Gastroesophageal sphincter (tissue), 4 donors: ENCODE measurements at regions not wholly inside any gene's neighbourhood (a gene's known extent, or its start where the extent isn't known, plus 50 kb on each side); places are given as distances from the start of the nearest gene placed in this dataset.

Source experiments
- ATAC-seq: fragments of 150-250 bp; one replicate; pipeline ENCODE4 v1.9.1; 2016; ENCODE audit warnings: mild to moderate bottlenecking, moderate library complexity
- H3K27ac ChIP-seq, 4 donors: fragments of 200-600 bp; sonication (generic) in 3 of 4; 1 replicate in 3 of 4; 2 replicates in 1 of 4; pipeline ENCODE4 v1.5.1; 2016 to 2019
- H3K27me3 ChIP-seq: fragments of 200-600 bp; sonication (generic); one replicate; pipeline ENCODE4 v1.5.1; 2019
- H3K36me3 ChIP-seq, 2 donors: fragments of 200-600 bp; sonication (generic); one replicate each; pipeline ENCODE4 v1.5.1; 2019; ENCODE audit warnings: control low read depth in 1 of 2
- H3K4me1 ChIP-seq, 3 donors: fragments of 200-600 bp; sonication (generic); 1 replicate in 2 of 3; 2 replicates in 1 of 3; pipeline ENCODE4 v1.5.1; 2016 to 2019; ENCODE audit warnings: control low read depth in 2 of 3
- H3K4me3 ChIP-seq, 2 donors: fragments of 200-600 bp; sonication (generic); one replicate each; pipeline ENCODE4 v1.5.1; 2019; ENCODE audit warnings: mild to moderate bottlenecking in 1 of 2, moderate library complexity in 1 of 2
- H3K9me3 ChIP-seq, 3 donors: fragments of 200-600 bp; sonication (generic); one replicate each; pipeline ENCODE4 v1.5.1; 2017 to 2019; ENCODE audit warnings: control low read depth in 2 of 3
- CTCF ChIP-seq, 4 experiments: fragments of 200-600 bp in 2 of 4; fragments of 450-650 bp in 2 of 4; sonication (generic) in 1 of 4; IDR thresholded peaks; one replicate each; pipeline ENCODE4 v1.5.1; 2017 to 2019; ENCODE audit warnings: antibody characterized with exemption in 4 of 4, mild to moderate bottlenecking in 2 of 4, moderate library complexity in 2 of 4
- EP300 ChIP-seq: sonication (generic); formaldehyde crosslinking; IDR thresholded peaks from one replicate; pipeline ENCODE4 v1.6.1; 2017; ENCODE audit warnings: antibody characterized with exemption, mild to moderate bottlenecking
- POLR2A ChIP-seq, 2 donors: fragments of 450-650 bp; IDR thresholded peaks; one replicate each; pipeline ENCODE4 v1.6.1; 2017; ENCODE audit warnings: antibody characterized with exemption in 2 of 2, mild to moderate bottlenecking in 2 of 2, moderate library complexity in 1 of 2
- POLR2AphosphoS5 ChIP-seq: sonication (generic); formaldehyde crosslinking; IDR thresholded peaks from one replicate; pipeline ENCODE4 v1.6.1; 2017; ENCODE audit warnings: antibody characterized with exemption
- WGBS, 2 donors: methylation state at CpG; one replicate each; pipeline ENCODE4 v1.1.5; 2018; ENCODE audit warnings: low coverage in 1 of 2; 5-methylcytosine and 5-hydroxymethylcytosine counted together

DNA sequence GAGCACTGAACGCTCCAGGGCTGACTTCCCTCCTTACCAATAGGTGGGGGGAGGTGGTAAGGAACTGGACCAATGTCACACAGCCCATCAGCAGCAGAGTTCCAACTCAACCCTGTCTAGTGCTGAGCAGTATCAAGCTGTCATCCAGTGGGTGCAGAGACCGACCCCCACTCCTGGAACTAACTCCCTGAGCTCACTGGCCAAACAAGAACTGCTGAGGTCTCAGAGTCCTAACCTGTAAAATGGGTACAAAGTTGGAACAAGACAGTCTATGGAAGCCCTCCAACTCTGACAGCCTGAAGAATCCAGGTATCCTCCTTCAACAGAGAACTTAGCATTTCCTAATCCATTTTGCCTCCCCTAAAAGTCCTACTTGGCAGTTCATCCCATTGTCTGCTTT is 91.1 kb upstream of the CLMN start:
- H3K9me3 ChIP-seq = no peaks in the 10 kb centered on the region
- peaks cover 7% of the 10 kb centered on the region for H3K27me3 ChIP-seq
- no peak for ATAC-seq
- 100% methylated on average over 1 of the region's 2 CpGs; no CpG with 5 or more reads in 1 of the 2 donors for WGBS, 2 donors
- H3K4me3 ChIP-seq = no peak overlapping the region
- peaks cover 0 to 5% of the 10 kb centered on the region in 2 donors for H3K36me3 ChIP-seq
- peaks cover 0 to 29% (median 0%) of the 10 kb centered on the region in 3 donors for H3K4me1 ChIP-seq
- H3K27ac ChIP-seq = peak overlapping the region in 1 of 4 donors; percentile 6
- TF ChIP-seq EP300 (no peak), CTCF (IDR thresholded peaks at IDR 0.05) (no peak)

DNA sequence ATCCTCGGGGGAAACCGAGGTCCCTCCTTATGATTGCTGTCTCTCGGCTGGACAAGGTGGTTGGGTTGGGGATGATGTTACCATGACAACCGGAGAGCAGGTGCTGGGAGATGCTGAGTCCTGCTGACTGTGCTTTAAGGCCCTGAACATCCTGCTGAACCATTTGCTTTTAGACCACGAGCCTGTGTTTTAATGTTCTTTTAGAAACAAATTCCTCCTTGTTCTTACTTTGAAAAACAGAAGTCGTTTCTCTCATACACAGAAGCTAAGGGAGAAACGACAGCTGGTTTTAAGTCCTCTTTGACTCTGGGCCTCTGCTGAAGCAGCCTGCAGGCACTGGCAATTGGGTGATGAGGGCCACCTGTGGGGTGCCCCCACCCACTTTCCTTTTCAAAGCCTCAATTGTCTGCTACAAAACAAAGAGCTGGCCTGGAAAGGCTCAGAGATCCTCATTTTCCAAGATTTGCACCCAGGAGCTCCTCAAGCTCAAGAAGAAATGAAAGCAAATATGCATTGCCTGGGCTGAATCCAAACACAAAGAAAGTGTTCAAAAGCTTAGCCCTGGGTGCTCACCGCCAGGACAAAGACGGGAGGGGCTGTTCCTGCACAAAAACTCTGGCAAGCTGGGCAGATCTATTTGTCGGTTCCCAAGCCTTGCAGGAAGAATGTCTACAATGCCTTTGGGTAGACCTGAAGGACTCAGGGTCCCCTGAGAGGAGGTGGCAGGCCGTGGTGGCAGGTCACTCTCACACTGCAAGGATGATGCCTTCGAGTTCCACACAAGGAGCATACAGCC is 90.0 kb upstream of the CLMN start:
- no peak for ATAC-seq
- no peak for TF ChIP-seq POLR2A (IDR thresholded peaks at IDR 0.05)
- TF ChIP-seq CTCF (IDR thresholded peaks at IDR 0.05) = no peak
- no peak for TF ChIP-seq POLR2AphosphoS5
- no peak for TF ChIP-seq EP300
- H3K4me3 ChIP-seq = no peak overlapping the region
- peaks cover 0 to 29% (median 0%) of the 10 kb centered on the region in 3 donors for H3K4me1 ChIP-seq
- 44% methylated on average over 3 to 8 of the region's 12 CpGs for WGBS, 2 donors
- H3K9me3 ChIP-seq = no peaks in the 10 kb centered on the region
- peaks cover 7% of the 10 kb centered on the region for H3K27me3 ChIP-seq
- H3K36me3 ChIP-seq = peaks cover 0 to 5% of the 10 kb centered on the region in 2 donors
- H3K27ac ChIP-seq = peak overlapping the region in 3 of 4 donors; percentile 53 to 57 (median 57)

GRCh38 chr14:95408731-95409476 is 89.2 kb upstream of the CLMN start:
- peaks cover 7% of the 10 kb centered on the region for H3K27me3 ChIP-seq
- peak overlapping the region in 3 of 4 donors; percentile 53 to 57 (median 57) for H3K27ac ChIP-seq
- H3K36me3 ChIP-seq = peaks cover 0 to 1% of the 10 kb centered on the region in 2 donors
- peaks cover 0 to 29% (median 0%) of the 10 kb centered on the region in 3 donors for H3K4me1 ChIP-seq
- WGBS, 2 donors = 90% methylated on average over 2 of the region's 17 CpGs; no CpG with 5 or more reads in 1 of the 2 donors
- no peaks in the 10 kb centered on the region for H3K9me3 ChIP-seq
- H3K4me3 ChIP-seq = no peak overlapping the region
- no peak for TF ChIP-seq CTCF (IDR thresholded peaks at IDR 0.05)
- TF ChIP-seq POLR2A (IDR thresholded peaks at IDR 0.05) = no peak
- no peak for TF ChIP-seq POLR2AphosphoS5
- TF ChIP-seq EP300 = no peak
- no peak for ATAC-seq

- Histone ChIP-seq H3K9me3 (no peaks in the 10 kb centered on the region), H3K27ac (no peak overlapping the region), H3K4me3 (no peak overlapping the region), H3K27me3 (peaks cover 6% of the 10 kb centered on the region), H3K36me3 (no peaks in the 10 kb centered on the region), H3K4me1 (peaks cover 0 to 31% (median 0%) of the 10 kb centered on the region in 3 donors)
- WGBS, 2 donors = 79 to 84% methylated on average over 5 to 8 of the region's 8 CpGs
- ATAC-seq = no peak
- TF ChIP-seq CTCF (IDR thresholded peaks at IDR 0.05) (no peak), EP300 (no peak), POLR2A (IDR thresholded peaks at IDR 0.05) (no peak), POLR2AphosphoS5 (no peak)
These were observed 87.6 kb upstream of the CLMN start for GRCh38 chr14:95407354-95407753.
